Activated CD4-positive, alpha-beta T cell treated with anti-CD3 and anti-CD28 coated beads for 36 hours (primary cell): ENCODE measurements at regions not wholly inside any gene's neighbourhood (a gene's known extent, or its start where the extent isn't known, plus 50 kb on each side); places are given as distances from the start of the nearest gene placed in this dataset.

Experiments used
- ATAC-seq: fragments of 200-7000 bp; cut with Tn5 transposase; one replicate; pipeline ENCODE4 v1.10.0; 2021; ENCODE audit warnings: mild to moderate bottlenecking, moderate library complexity
- CTCF ChIA-PET: fragments of 350-600 bp; sonication (Branson Sonifier 250); formaldehyde crosslinking; loops from one replicate; lab custom pipeline; 2021; ENCODE audit warnings: antibody characterized with exemption; lab: Charles Lee
- POLR2A ChIA-PET: fragments of 350-600 bp; sonication (Branson Sonifier 250); formaldehyde crosslinking; loops from one replicate; lab custom pipeline; 2021; ENCODE audit warnings: antibody characterized with exemption, inconsistent platforms; lab: Charles Lee
- DNase-seq: peaks from one replicate; pipeline ENCODE4 v3.0.0-alpha.2; 2020
- H3K27ac Mint-ChIP-seq: one replicate; pipeline ENCODE4 v1.8.0; 2021; ENCODE audit warnings: mixed read lengths
- H3K27me3 Mint-ChIP-seq: one replicate; pipeline ENCODE4 v1.8.0; 2021; ENCODE audit warnings: mixed read lengths
- H3K36me3 Mint-ChIP-seq: one replicate; pipeline ENCODE4 v1.8.0; 2021; ENCODE audit warnings: low read depth, mixed read lengths
- H3K4me1 Mint-ChIP-seq: one replicate; pipeline ENCODE4 v1.8.0; 2021; ENCODE audit warnings: mixed read lengths
- H3K4me3 Mint-ChIP-seq: one replicate; pipeline ENCODE4 v1.8.0; 2021; ENCODE audit warnings: mild to moderate bottlenecking, moderate library complexity, mixed read lengths
- H3K9me3 Mint-ChIP-seq: one replicate; pipeline ENCODE4 v1.8.0; 2021; ENCODE audit warnings: low read depth, mixed read lengths
- intact Hi-C, 2 experiments: fragments of 100-400 bp; cut with DNase I in 1 of 2; cut with micrococcal nuclease in 1 of 2; formaldehyde crosslinking; loops; one replicate each; pipeline versions ENCODE4 v1.14.2 to v1.15.1; 2022 to 2024; cut with DNase I, micrococcal nuclease

- ATAC-seq = no peak
- Mint-ChIP-seq H3K36me3 (no peaks in the 10 kb centered on the region), H3K4me1 (peaks cover 32% of the 10 kb centered on the region), H3K27me3 (peaks cover 1% of the 10 kb centered on the region), H3K9me3 (no peaks in the 10 kb centered on the region), H3K4me3 (no peak overlapping the region), H3K27ac (no peak overlapping the region)
- POLR2A ChIA-PET = no interaction called here
- CTCF ChIA-PET = no interaction called here
- no peak for DNase-seq
- intact Hi-C loops = no loop called here
Observed at GRCh38 chrX:39905538-39905891, 192.2 kb downstream of the BCOR start.

DNA sequence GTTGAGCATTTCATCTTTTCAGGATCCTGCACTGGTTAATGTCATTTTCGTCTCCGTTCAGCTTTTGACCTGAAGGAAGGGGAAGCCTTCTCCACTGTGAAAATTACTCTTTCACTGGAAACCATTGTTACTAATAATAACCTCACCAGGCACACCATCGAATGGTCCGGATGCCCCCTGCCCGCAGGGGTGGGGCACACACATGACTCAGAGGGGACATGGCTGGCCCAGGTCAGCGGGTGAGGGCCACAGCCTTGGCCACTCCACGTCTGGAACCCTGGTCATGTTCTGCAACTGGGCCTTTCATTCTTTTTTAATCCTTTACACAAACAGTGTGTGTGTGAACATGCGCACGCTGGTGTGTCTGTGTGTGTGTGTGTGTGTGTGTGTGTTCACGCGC is 191.8 kb downstream of the BCOR start:
- intact Hi-C loops = no loop called here
- H3K4me3 Mint-ChIP-seq = no peak overlapping the region
- no peaks in the 10 kb centered on the region for H3K9me3 Mint-ChIP-seq
- ChIA-PET POLR2A (no interaction called here), CTCF (no interaction called here)
- ATAC-seq (no peak), DNase-seq (no peak)
- no peaks in the 10 kb centered on the region for H3K36me3 Mint-ChIP-seq
- H3K27ac Mint-ChIP-seq = no peak overlapping the region
- H3K27me3 Mint-ChIP-seq = peaks cover 1% of the 10 kb centered on the region
- peaks cover 32% of the 10 kb centered on the region for H3K4me1 Mint-ChIP-seq

DNA sequence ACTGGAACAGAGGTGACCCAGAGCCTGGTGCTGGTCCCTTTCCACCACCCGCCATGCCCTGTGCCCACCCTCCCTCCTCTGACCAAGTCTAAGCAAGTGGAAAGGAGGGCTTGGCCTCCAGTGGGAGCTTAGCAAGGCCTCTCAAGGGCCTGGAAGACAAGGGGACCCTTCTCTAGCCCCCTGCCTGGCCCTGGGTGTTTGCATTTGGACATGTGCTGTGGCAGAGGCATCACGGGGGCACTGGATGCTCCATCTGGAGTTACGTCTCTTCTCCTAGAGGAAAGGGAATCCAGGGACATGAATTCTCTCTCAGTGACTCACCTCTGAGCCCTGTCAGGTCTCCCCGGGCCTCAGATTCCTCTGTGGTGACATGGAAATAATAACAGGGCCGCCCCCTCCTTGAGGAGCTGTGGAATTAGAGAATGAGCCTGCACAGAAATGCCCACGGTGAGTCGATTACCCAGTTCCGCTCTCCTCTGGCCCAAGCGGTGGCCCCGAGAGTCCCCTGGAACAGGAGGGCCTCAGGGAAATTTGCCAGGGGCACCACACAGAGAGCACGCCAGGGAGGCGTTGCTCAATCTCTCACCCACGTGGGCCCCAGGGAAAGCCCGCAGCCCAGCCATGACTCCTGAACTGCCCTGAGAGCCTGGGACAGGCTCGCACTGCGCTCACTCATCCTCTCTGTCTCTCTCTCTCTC is 189.6 kb downstream of the BCOR start:
- H3K27ac Mint-ChIP-seq = no peak overlapping the region
- H3K4me1 Mint-ChIP-seq = peaks cover 28% of the 10 kb centered on the region
- no peaks in the 10 kb centered on the region for H3K36me3 Mint-ChIP-seq
- intact Hi-C loops = no loop called here
- no peak overlapping the region for H3K4me3 Mint-ChIP-seq
- ATAC-seq = no peak
- DNase-seq = peak; percentile 28
- ChIA-PET POLR2A (no interaction called here), CTCF (no interaction called here)
- H3K27me3 Mint-ChIP-seq = no peaks in the 10 kb centered on the region
- no peaks in the 10 kb centered on the region for H3K9me3 Mint-ChIP-seq

GRCh38 chrX:39909996-39910395 is 187.8 kb downstream of the BCOR start:
- H3K27ac Mint-ChIP-seq = no peak overlapping the region
- no peak for DNase-seq
- peaks cover 10% of the 10 kb centered on the region for H3K4me1 Mint-ChIP-seq
- H3K27me3 Mint-ChIP-seq = no peaks in the 10 kb centered on the region
- H3K36me3 Mint-ChIP-seq = no peaks in the 10 kb centered on the region
- ATAC-seq = no peak
- no peak overlapping the region for H3K4me3 Mint-ChIP-seq
- intact Hi-C loops = no loop called here
- ChIA-PET CTCF (no interaction called here), POLR2A (no interaction called here)
- no peaks in the 10 kb centered on the region for H3K9me3 Mint-ChIP-seq

DNA sequence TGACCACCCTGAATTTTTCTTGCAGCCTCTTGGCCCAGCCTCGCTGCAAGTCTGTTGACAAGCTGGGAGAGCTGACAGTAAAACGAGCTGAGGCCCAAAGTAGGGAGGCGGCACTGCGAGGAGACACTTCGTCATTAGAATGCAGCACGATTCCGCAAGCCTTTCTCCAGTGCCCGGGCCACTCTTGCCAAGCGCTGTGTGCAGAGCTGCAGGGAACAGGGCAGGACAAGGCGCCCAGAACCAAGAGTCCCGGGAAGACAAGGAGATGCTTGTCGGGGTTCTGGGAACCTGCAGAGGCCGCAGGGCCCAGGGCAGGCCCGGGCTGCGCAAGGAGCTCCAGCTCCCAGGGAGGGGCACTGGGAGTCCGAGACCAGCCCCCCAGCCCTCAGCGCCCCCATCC is 187.1 kb downstream of the BCOR start:
- CTCF ChIA-PET = no interaction called here
- peaks cover 10% of the 10 kb centered on the region for H3K4me1 Mint-ChIP-seq
- H3K27me3 Mint-ChIP-seq = no peaks in the 10 kb centered on the region
- no peaks in the 10 kb centered on the region for H3K9me3 Mint-ChIP-seq
- no peak overlapping the region for H3K4me3 Mint-ChIP-seq
- POLR2A ChIA-PET = no interaction called here
- ATAC-seq = no peak
- no peaks in the 10 kb centered on the region for H3K36me3 Mint-ChIP-seq
- intact Hi-C loops = no loop called here
- no peak overlapping the region for H3K27ac Mint-ChIP-seq
- DNase-seq = no peak

- H3K27ac Mint-ChIP-seq = no peak overlapping the region
- no peaks in the 10 kb centered on the region for H3K36me3 Mint-ChIP-seq
- H3K4me3 Mint-ChIP-seq = no peak overlapping the region
- no peaks in the 10 kb centered on the region for H3K9me3 Mint-ChIP-seq
- CTCF ChIA-PET = no interaction called here
- intact Hi-C loops = no loop called here
- DNase-seq (no peak), ATAC-seq (no peak)
- H3K27me3 Mint-ChIP-seq = no peaks in the 10 kb centered on the region
- H3K4me1 Mint-ChIP-seq = peaks cover 7% of the 10 kb centered on the region
- POLR2A ChIA-PET = no interaction called here
Observed at GRCh38 chrX:39911278-39911897, 186.4 kb downstream of the BCOR start.

GRCh38 chrX:39912126-39912525 is 185.6 kb downstream of the BCOR start:
- Mint-ChIP-seq H3K9me3 (no peaks in the 10 kb centered on the region), H3K27me3 (no peaks in the 10 kb centered on the region), H3K4me3 (no peak overlapping the region), H3K27ac (no peak overlapping the region), H3K36me3 (no peaks in the 10 kb centered on the region), H3K4me1 (peaks cover 7% of the 10 kb centered on the region)
- ChIA-PET POLR2A (no interaction called here), CTCF (no interaction called here)
- DNase-seq (no peak), ATAC-seq (no peak)
- intact Hi-C loops = no loop called here

- CTCF ChIA-PET = no interaction called here
- no peaks in the 10 kb centered on the region for H3K36me3 Mint-ChIP-seq
- no peaks in the 10 kb centered on the region for H3K4me1 Mint-ChIP-seq
- DNase-seq (no peak), ATAC-seq (no peak)
- intact Hi-C loops = no loop called here
- no peaks in the 10 kb centered on the region for H3K9me3 Mint-ChIP-seq
- no peaks in the 10 kb centered on the region for H3K27me3 Mint-ChIP-seq
- H3K27ac Mint-ChIP-seq = no peak overlapping the region
- no peak overlapping the region for H3K4me3 Mint-ChIP-seq
- POLR2A ChIA-PET = no interaction called here
Observed at GRCh38 chrX:39915081-39915480, 182.7 kb downstream of the BCOR start.

- DNase-seq (no peak), ATAC-seq (no peak)
- CTCF ChIA-PET = no interaction called here
- Mint-ChIP-seq H3K4me3 (no peak overlapping the region), H3K36me3 (no peaks in the 10 kb centered on the region), H3K9me3 (no peaks in the 10 kb centered on the region), H3K27me3 (no peaks in the 10 kb centered on the region), H3K4me1 (no peaks in the 10 kb centered on the region), H3K27ac (no peak overlapping the region)
- POLR2A ChIA-PET = no interaction called here
- intact Hi-C loops = no loop called here
Observed at GRCh38 chrX:39915596-39915995, 182.2 kb downstream of the BCOR start.

DNA sequence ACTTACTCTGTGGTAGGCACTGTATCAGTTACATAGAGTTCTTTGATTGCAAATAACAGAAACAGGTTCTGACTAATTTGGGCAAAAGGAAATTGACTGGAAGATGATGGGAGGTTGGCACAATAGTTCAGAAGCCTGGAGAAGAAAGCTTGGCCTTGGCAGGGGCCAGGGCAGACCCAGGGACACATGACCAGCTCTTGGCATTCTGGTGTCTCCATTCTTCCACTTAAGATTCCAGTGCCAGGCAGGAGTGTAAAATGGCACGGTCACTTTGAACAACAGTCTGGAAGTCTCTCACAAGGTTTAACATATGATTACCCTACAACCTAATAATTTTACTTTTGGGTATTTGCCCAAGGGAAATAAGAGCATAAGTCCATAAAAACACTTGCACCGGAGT is 175.9 kb downstream of the BCOR start:
- POLR2A ChIA-PET = no interaction called here
- intact Hi-C loops = no loop called here
- H3K36me3 Mint-ChIP-seq = no peaks in the 10 kb centered on the region
- no peak for DNase-seq
- CTCF ChIA-PET = no interaction called here
- H3K27ac Mint-ChIP-seq = no peak overlapping the region
- no peaks in the 10 kb centered on the region for H3K27me3 Mint-ChIP-seq
- ATAC-seq = no peak
- no peaks in the 10 kb centered on the region for H3K9me3 Mint-ChIP-seq
- no peak overlapping the region for H3K4me3 Mint-ChIP-seq
- peaks cover 6% of the 10 kb centered on the region for H3K4me1 Mint-ChIP-seq

DNA sequence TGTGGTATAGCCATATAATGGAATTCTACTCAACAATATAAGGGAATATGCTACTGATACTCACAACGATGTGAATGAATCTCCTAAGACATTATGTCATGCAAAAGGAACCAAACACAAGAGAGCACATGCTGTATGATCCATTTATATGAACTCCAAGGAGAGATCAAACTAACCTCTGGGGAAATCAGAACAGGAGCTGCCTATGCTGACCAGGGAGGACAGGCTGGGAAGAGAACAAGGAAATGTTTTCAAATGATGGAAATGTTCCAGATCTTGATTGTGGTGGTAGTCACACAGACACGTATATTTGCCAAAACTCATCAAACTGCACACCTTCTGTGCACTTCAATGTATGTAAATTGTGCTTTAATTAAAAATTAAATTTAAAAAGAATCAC is 175.3 kb downstream of the BCOR start:
- H3K27ac Mint-ChIP-seq = no peak overlapping the region
- no peak overlapping the region for H3K4me3 Mint-ChIP-seq
- no peaks in the 10 kb centered on the region for H3K9me3 Mint-ChIP-seq
- H3K27me3 Mint-ChIP-seq = no peaks in the 10 kb centered on the region
- DNase-seq (no peak), ATAC-seq (no peak)
- POLR2A ChIA-PET = no interaction called here
- no peaks in the 10 kb centered on the region for H3K36me3 Mint-ChIP-seq
- intact Hi-C loops = no loop called here
- CTCF ChIA-PET = no interaction called here
- peaks cover 6% of the 10 kb centered on the region for H3K4me1 Mint-ChIP-seq

DNA sequence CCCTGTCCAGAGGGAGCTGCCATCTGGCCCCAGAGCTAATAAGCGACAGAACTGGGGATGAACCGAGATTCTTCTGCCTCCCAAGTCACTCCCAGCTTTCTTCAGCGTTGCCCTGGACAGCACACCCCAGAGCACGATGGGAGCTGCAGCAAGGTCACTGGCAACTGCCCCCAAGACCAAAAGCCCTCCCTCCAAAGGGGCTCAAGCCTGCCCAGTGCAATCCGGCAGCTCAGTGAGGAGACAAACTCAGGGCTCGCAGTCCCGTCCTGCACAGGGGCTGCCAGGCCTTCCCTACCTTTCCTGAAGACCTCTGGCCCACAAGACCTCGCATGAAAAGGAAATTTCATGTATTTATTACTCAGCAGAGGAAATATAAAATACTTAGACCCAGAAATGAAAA is 174.8 kb downstream of the BCOR start:
- H3K9me3 Mint-ChIP-seq = no peaks in the 10 kb centered on the region

More for the DNA sequence above, 174.8 kb downstream of the BCOR start:
- Mint-ChIP-seq H3K4me3 (no peak overlapping the region), H3K4me1 (peaks cover 6% of the 10 kb centered on the region), H3K27ac (no peak overlapping the region), H3K36me3 (no peaks in the 10 kb centered on the region), H3K27me3 (no peaks in the 10 kb centered on the region)
- POLR2A ChIA-PET = no interaction called here
- intact Hi-C loops = no loop called here
- ATAC-seq (no peak), DNase-seq (no peak)
- CTCF ChIA-PET = no interaction called here
